Tibial nerve (tissue), 4 donors: ENCODE measurements at regions not wholly inside any gene's neighbourhood (a gene's known extent, or its start where the extent isn't known, plus 50 kb on each side); places are given as distances from the start of the nearest gene placed in this dataset.

Experiments used
- DNase-seq, 2 donors: peaks; one replicate each; pipeline ENCODE4 v3.0.0-alpha.2; 2019; ENCODE audit warnings: low spot score in 2 of 2
- H3K27ac ChIP-seq, 4 donors: fragments of 200-600 bp; sonication (generic) in 3 of 4; one replicate each; pipeline ENCODE4 v1.5.1; 2017 to 2019; ENCODE audit warnings: mild to moderate bottlenecking in 1 of 4
- H3K27me3 ChIP-seq, 2 donors: fragments of 200-600 bp; sonication (generic) in 1 of 2; one replicate each; pipeline versions ENCODE4 v1.5.1 to v1.6.0; 2017 to 2019
- H3K36me3 ChIP-seq, 3 donors: fragments of 200-600 bp; sonication (generic); one replicate each; pipeline ENCODE4 v1.5.1; 2018 to 2019
- H3K4me1 ChIP-seq, 4 donors: fragments of 200-600 bp; sonication (generic) in 3 of 4; one replicate each; pipeline ENCODE4 v1.5.1; 2017 to 2019
- H3K4me3 ChIP-seq, 4 donors: fragments of 200-600 bp; sonication (generic) in 3 of 4; one replicate each; pipeline ENCODE4 v1.5.1; 2017 to 2019; ENCODE audit warnings: mild to moderate bottlenecking in 1 of 4, moderate library complexity in 1 of 4
- H3K9me3 ChIP-seq, 4 donors: fragments of 200-600 bp; sonication (generic) in 3 of 4; one replicate each; pipeline ENCODE4 v1.5.1; 2017 to 2019
- CTCF ChIP-seq, 5 experiments: fragments of 200-600 bp in 3 of 5; fragments of 450-650 bp in 2 of 5; sonication (generic) in 3 of 5; IDR thresholded peaks; one replicate each; pipeline ENCODE4 v1.5.1; 2016 to 2019; ENCODE audit warnings: antibody characterized with exemption in 5 of 5, mild to moderate bottlenecking in 3 of 5, moderate library complexity in 2 of 5
- EP300 ChIP-seq, 2 donors: sonication (generic); formaldehyde crosslinking; IDR thresholded peaks; one replicate each; pipeline ENCODE4 v1.6.1; 2017; ENCODE audit warnings: antibody characterized with exemption in 2 of 2, mild to moderate bottlenecking in 1 of 2
- POLR2A ChIP-seq, 2 donors: fragments of 450-650 bp; IDR thresholded peaks; one replicate each; pipeline ENCODE4 v1.6.1; 2017; ENCODE audit warnings: antibody characterized with exemption in 2 of 2, mild to moderate bottlenecking in 2 of 2, moderate library complexity in 2 of 2
- WGBS, 2 donors: methylation state at CpG; one replicate each; pipeline ENCODE4 v1.1.5; 2018; 5-methylcytosine and 5-hydroxymethylcytosine counted together

DNA sequence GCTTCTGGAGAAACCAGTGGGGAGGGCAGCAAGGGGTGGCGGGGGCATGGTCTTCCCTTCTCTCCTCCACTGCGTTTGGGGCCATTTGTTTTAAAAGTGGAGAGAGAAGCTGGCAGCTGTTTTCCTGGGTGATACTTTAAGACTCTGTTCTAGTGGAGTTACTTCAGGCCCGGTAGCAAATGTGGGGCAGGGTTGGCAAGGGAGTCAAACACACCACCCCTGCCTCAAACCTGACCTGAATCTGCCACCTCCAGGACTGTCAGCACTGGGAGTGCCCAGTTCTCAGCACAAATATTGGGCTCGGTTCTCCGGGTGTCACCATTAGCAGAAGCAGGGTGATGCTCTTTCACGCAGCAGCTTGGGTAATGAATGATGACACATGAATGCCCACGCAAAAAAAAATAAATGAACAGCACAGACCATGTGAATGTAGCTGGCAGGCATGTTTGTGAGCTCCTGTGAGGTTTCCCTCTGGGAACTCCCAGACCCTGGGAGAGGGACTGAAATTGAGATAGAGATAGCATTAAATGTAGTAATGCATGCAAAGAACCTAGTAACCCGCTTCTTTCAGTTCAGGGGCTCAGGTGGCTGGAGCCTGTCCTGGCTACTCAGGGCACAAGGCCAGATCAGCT lies 424.0 kb downstream of the MCTP2 start:
- Histone ChIP-seq H3K27ac (no peak overlapping the region), H3K36me3 (no peaks in the 10 kb centered on the region), H3K4me1 (no peaks in the 10 kb centered on the region), H3K27me3 (no peaks in the 10 kb centered on the region), H3K4me3 (no peak overlapping the region), H3K9me3 (no peaks in the 10 kb centered on the region)
- no peak for TF ChIP-seq CTCF (IDR thresholded peaks at IDR 0.05)
- TF ChIP-seq EP300 (IDR thresholded peaks at IDR 0.05): no peak
- no peak for TF ChIP-seq POLR2A (IDR thresholded peaks at IDR 0.05)
- no peak for DNase-seq
- 87 to 89% methylated on average over 8 of the region's 8 CpGs for WGBS, 2 donors

DNA sequence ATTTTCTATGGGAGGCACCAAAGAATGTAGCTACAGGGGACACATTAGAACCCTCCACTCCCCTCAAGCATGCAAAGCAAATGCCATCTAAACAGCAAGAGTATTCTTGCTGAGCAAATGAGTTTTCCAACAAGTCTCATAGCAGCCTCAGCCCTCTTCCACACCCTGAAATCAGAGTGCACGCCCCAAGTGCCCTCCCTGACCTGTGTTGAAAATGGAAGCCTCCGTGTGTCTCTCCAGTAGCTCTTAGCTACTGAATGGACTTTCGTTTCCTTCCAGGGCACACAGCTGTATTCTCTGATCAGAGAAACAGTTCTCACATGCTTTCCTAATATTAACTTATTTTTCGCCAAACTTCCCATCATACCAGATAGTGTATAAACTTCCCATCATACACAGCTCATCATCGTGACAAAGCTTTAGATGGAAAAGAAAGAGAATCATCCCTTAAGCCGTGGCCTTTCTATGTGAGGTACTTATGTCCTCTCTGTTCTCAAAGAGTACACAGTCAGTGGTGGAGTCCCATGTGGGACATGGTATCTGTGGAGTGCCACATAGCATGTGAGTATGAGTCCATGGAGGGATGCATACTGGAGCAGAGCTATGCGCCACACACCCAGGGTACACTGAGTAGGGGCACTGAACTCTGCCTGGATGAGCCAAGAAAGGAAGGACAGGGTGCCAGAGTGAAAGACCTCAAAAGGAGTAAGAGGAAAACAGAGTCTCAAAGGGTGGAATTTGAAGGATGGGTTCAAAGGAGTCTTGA lies 434.5 kb downstream of the MCTP2 start:
- DNase-seq: no peak
- no peak for TF ChIP-seq POLR2A (IDR thresholded peaks at IDR 0.05)
- TF ChIP-seq EP300 (IDR thresholded peaks at IDR 0.05): no peak
- TF ChIP-seq CTCF (IDR thresholded peaks at IDR 0.05): no peak
- no peaks in the 10 kb centered on the region for H3K9me3 ChIP-seq
- WGBS, 2 donors: 63 to 78% methylated on average over 7 of the region's 7 CpGs
- H3K4me3 ChIP-seq: no peak overlapping the region
- no peak overlapping the region for H3K27ac ChIP-seq
- no peaks in the 10 kb centered on the region for H3K27me3 ChIP-seq
- peaks cover 0 to 6% (median 1%) of the 10 kb centered on the region in 4 donors for H3K4me1 ChIP-seq
- H3K36me3 ChIP-seq: no peaks in the 10 kb centered on the region

GRCh38 chr15:94666553-94666952 lies 435.2 kb downstream of the MCTP2 start:
- no peak overlapping the region for H3K27ac ChIP-seq
- no peak for DNase-seq
- TF ChIP-seq EP300 (IDR thresholded peaks at IDR 0.05): no peak
- no peak for TF ChIP-seq POLR2A (IDR thresholded peaks at IDR 0.05)
- TF ChIP-seq CTCF (IDR thresholded peaks at IDR 0.05): no peak
- H3K36me3 ChIP-seq: no peaks in the 10 kb centered on the region
- no peaks in the 10 kb centered on the region for H3K27me3 ChIP-seq
- WGBS, 2 donors: 58% methylated on average over 5 of the region's 5 CpGs
- H3K9me3 ChIP-seq: no peaks in the 10 kb centered on the region
- H3K4me1 ChIP-seq: peaks cover 0 to 13% (median 3%) of the 10 kb centered on the region in 4 donors
- no peak overlapping the region for H3K4me3 ChIP-seq

DNA sequence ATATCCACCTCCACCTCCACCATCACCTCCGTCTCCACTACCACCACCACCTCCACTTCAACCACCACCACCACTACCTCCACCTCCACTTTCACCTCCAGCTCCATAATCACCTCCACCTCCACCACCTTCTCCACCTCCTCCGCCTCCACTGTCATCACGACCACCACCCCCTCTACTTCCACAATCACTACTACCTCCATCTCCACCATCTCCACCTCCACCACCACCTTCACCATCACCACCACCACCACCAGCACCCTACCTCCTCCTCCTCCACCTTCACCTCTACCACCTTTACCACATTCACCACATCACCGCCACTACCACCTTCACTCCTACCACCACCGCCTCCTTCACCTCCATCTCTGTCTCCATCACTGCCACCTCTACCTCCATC lies 435.7 kb downstream of the MCTP2 start:
- no peaks in the 10 kb centered on the region for H3K27me3 ChIP-seq
- TF ChIP-seq CTCF (IDR thresholded peaks at IDR 0.05) (no peak), POLR2A (IDR thresholded peaks at IDR 0.05) (no peak), EP300 (IDR thresholded peaks at IDR 0.05) (no peak)
- H3K4me1 ChIP-seq: peaks cover 0 to 19% (median 3%) of the 10 kb centered on the region in 4 donors
- no peak overlapping the region for H3K27ac ChIP-seq
- no peaks in the 10 kb centered on the region for H3K36me3 ChIP-seq
- no peaks in the 10 kb centered on the region for H3K9me3 ChIP-seq
- no peak for DNase-seq
- no peak overlapping the region for H3K4me3 ChIP-seq
- 95 to 99% methylated on average over 5 of the region's 5 CpGs for WGBS, 2 donors

GRCh38 chr15:94670438-94671034 lies 439.2 kb downstream of the MCTP2 start:
- Histone ChIP-seq H3K27me3 (no peaks in the 10 kb centered on the region), H3K36me3 (no peaks in the 10 kb centered on the region), H3K27ac (peak overlapping the region; percentile 34 to 84 (median 68)), H3K9me3 (no peaks in the 10 kb centered on the region), H3K4me1 (peaks cover 0 to 26% (median 3%) of the 10 kb centered on the region in 4 donors), H3K4me3 (no peak overlapping the region)
- TF ChIP-seq CTCF (IDR thresholded peaks at IDR 0.05) (peak; percentile 57 to 86 (median 72)), EP300 (IDR thresholded peaks at IDR 0.05) (no peak)
- 1% methylated on average over 3 of the region's 3 CpGs for WGBS, 2 donors
- DNase-seq: peak in 1 of 2 donors; percentile 28
